Endothelial cell of umbilical vein (primary cell): ENCODE measurements at regions not wholly inside any gene's neighbourhood (a gene's known extent, or its start where the extent isn't known, plus 50 kb on each side); places are given as distances from the start of the nearest gene placed in this dataset.

Experiments used
- EZH2 ChIP-seq: IDR thresholded peaks from 2 replicates; pipeline ENCODE4 v1.6.1; 2012; ENCODE audit warnings: borderline replicate concordance, low read depth, mild to moderate bottlenecking, moderate library complexity, low read length, inconsistent platforms; ENCODE audit not compliant: severe bottlenecking
- FOS ChIP-seq: IDR thresholded peaks from 2 replicates; pipeline ENCODE4 v1.6.1; 2011; ENCODE audit warnings: mild to moderate bottlenecking, low read length, moderate library complexity, borderline replicate concordance; ENCODE audit not compliant: insufficient read depth
- JUN ChIP-seq: IDR thresholded peaks from 2 replicates; pipeline ENCODE4 v1.6.1; 2011; ENCODE audit warnings: borderline replicate concordance, low read depth; ENCODE audit not compliant: insufficient read length, insufficient read depth
- MAX ChIP-seq: IDR thresholded peaks from 2 replicates; pipeline ENCODE4 v1.6.1; 2011; ENCODE audit not compliant: insufficient read depth, insufficient read length
- POLR2A ChIP-seq: IDR thresholded peaks from 2 replicates; pipeline ENCODE4 v1.6.1; 2012; ENCODE audit warnings: low read depth, mild to moderate bottlenecking, control low read depth, low read length
- POLR2AphosphoS5 ChIP-seq: IDR thresholded peaks from 2 replicates; pipeline ENCODE4 v1.6.1; 2012; ENCODE audit warnings: low read depth, mild to moderate bottlenecking, control low read depth, low read length, moderate library complexity; ENCODE audit not compliant: insufficient read depth
- TF ChIP-seq, protein P1 (sequence below), 2 donors: IDR thresholded peaks; 1 replicate in 1 of 2; 2 replicates in 1 of 2; pipeline ENCODE4 v1.5.1; 2011; ENCODE audit warnings: low read length in 2 of 2, mild to moderate bottlenecking in 2 of 2, moderate library complexity in 2 of 2, control low read depth in 1 of 2, inconsistent platforms in 1 of 2, low read depth in 1 of 2; ENCODE audit not compliant: insufficient read depth in 1 of 2; ENCODE audit errors: extremely low read depth in 1 of 2

- TF ChIP-seq, protein P1, sequence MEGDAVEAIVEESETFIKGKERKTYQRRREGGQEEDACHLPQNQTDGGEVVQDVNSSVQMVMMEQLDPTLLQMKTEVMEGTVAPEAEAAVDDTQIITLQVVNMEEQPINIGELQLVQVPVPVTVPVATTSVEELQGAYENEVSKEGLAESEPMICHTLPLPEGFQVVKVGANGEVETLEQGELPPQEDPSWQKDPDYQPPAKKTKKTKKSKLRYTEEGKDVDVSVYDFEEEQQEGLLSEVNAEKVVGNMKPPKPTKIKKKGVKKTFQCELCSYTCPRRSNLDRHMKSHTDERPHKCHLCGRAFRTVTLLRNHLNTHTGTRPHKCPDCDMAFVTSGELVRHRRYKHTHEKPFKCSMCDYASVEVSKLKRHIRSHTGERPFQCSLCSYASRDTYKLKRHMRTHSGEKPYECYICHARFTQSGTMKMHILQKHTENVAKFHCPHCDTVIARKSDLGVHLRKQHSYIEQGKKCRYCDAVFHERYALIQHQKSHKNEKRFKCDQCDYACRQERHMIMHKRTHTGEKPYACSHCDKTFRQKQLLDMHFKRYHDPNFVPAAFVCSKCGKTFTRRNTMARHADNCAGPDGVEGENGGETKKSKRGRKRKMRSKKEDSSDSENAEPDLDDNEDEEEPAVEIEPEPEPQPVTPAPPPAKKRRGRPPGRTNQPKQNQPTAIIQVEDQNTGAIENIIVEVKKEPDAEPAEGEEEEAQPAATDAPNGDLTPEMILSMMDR (IDR thresholded peaks at IDR 0.05; ENCODE audit: extremely low read depth in 1 of 2, insufficient read depth in 1 of 2, low read depth in 1 of 2, low read length in 2 of 2): no peak
- TF ChIP-seq POLR2A (no peak), EZH2 (no peak), FOS (no peak), MAX (no peak), POLR2AphosphoS5 (no peak), JUN (no peak)
These were observed 124.4 kb downstream of the NAF1 start for GRCh38 chr4:163042306-163042705.
